Activated CD8-positive, alpha-beta T cell treated with anti-CD3 and anti-CD28 coated beads, Interleukin-2, amount 10 ng/mL, durations not matched to agents 7 days and 5 days (primary cell): ENCODE measurements at regions not wholly inside any gene's neighbourhood (a gene's known extent, or its start where the extent isn't known, plus 50 kb on each side); places are given as distances from the start of the nearest gene placed in this dataset.

Experiments
- ATAC-seq: fragments of 150-1000 bp; cut with Tn5 transposase; one replicate; pipeline ENCODE4 v1.10.0; 2021; ENCODE audit warnings: moderate library complexity
- CTCF ChIA-PET: fragments of 350-600 bp; sonication (Branson Sonifier 250); formaldehyde crosslinking; loops from one replicate; lab custom pipeline; 2021; ENCODE audit warnings: antibody characterized with exemption; lab: Charles Lee
- POLR2A ChIA-PET: fragments of 350-600 bp; sonication (Branson Sonifier 250); formaldehyde crosslinking; loops from one replicate; lab custom pipeline; 2021; ENCODE audit warnings: antibody characterized with exemption; lab: Charles Lee
- DNase-seq: peaks from one replicate; pipeline ENCODE4 v3.0.0-alpha.2; 2020
- H3K27ac Mint-ChIP-seq: one replicate; pipeline ENCODE4 v1.8.0; 2021; ENCODE audit warnings: mild to moderate bottlenecking, mixed read lengths
- H3K27me3 Mint-ChIP-seq: one replicate; pipeline ENCODE4 v1.8.0; 2021; ENCODE audit warnings: low read depth, mixed read lengths
- H3K36me3 Mint-ChIP-seq: one replicate; pipeline ENCODE4 v1.8.0; 2021; ENCODE audit warnings: low read depth, mixed read lengths
- H3K4me1 Mint-ChIP-seq: one replicate; pipeline ENCODE4 v1.8.0; 2021; ENCODE audit warnings: low read depth, mixed read lengths
- H3K4me3 Mint-ChIP-seq: one replicate; pipeline ENCODE4 v1.8.0; 2021; ENCODE audit warnings: mild to moderate bottlenecking, mixed read lengths
- H3K9me3 Mint-ChIP-seq: one replicate; pipeline ENCODE4 v1.8.0; 2022; ENCODE audit warnings: mixed read lengths; ENCODE audit not compliant: insufficient read depth

DNA sequence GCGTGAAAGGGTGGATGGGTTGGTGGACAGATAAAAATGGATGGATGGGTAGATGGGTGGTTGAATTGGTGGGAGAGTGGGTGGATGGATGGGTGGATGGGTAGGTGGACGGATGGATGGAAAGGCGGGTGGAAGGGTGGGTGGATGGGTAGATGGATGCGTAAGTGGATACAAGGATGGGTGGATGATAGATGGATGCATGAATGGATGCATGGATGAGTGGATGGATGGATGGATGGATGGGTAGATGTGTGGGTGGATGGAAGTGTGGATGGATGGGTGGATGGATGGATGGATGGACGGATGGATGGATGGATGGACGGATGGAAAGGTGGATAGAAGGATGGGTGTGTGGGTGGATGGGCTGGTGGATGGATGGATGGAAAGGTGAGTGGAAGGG lies 77.0 kb upstream of the GRK3 start:
- peaks cover 46% of the 10 kb centered on the region for H3K36me3 Mint-ChIP-seq
- POLR2A ChIA-PET: interaction anchor here (0.5 kb wide), 1 partner anchor 35 kb away, joined by 3 read pairs; no protein-coding TSS in a partner anchor
- no peaks in the 10 kb centered on the region for H3K27me3 Mint-ChIP-seq
- no peak overlapping the region for H3K27ac Mint-ChIP-seq
- ATAC-seq (no peak), DNase-seq (no peak)
- H3K4me1 Mint-ChIP-seq: peaks cover 30% of the 10 kb centered on the region
- H3K9me3 Mint-ChIP-seq: no peaks in the 10 kb centered on the region
- H3K4me3 Mint-ChIP-seq: no peak overlapping the region
- CTCF ChIA-PET: no interaction called here

DNA sequence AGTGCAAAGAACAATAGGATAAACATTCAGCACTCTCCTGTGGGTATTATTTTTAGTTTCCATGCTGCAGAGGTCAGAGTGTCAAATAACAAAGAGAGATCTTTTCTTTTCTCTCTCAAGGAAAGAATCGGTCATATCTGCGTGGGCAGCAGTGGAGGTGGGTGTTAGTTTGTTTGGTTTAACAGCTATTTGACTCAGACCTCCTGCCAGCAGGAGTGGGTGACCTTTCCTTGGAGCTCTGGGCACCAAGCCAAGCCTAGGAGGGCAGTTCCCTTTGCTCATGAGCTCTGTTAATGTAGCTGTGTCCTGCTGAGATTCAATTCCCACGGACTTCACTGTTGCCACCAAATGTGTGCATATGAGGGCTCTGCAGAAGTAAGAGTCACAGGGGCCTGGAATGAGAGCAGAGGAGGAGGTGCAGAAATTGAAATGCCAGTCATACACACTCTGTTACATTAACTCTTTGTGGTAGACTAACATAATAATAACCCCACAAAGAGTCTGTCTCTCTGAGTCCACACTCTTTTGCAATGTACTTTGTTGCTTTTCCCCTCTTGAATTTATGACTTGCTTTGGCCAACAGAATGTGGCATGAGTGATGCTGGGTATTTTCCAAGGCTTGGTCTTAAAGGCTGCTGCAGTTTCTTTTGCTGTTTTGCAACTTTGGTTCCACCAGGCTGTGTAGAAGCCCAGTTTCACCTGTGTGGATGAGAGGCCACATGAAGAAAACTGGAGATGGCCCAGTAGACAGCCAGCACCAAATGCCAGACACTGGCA lies 76.0 kb upstream of the GRK3 start:
- no peak for ATAC-seq

DNA sequence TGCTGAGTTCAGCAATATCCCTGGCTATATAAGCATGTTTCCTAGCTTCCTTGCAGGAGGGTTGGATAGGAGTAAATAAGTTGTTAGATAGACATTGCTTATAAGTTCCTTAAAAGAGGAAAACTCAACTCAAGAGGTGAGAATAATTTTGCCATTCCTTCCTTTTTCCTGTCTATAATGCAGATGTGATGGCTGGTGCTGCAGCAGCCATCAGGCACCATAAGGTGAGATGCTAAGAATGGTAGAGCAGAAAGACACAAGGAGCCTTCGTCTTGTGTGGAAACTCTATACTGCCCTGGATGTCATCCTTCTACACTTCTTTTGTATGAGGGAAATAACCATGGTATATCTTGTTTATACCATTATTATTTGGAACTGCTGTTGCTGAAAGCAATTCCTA lies 74.5 kb upstream of the GRK3 start:
- DNase-seq: no peak
- no peak for ATAC-seq
- Mint-ChIP-seq H3K4me3 (no peak overlapping the region), H3K4me1 (peaks cover 26% of the 10 kb centered on the region), H3K9me3 (no peaks in the 10 kb centered on the region), H3K27ac (no peak overlapping the region), H3K27me3 (no peaks in the 10 kb centered on the region), H3K36me3 (peaks cover 43% of the 10 kb centered on the region)
- ChIA-PET POLR2A (no interaction called here), CTCF (no interaction called here)

More for the DNA sequence above, 76.0 kb upstream of the GRK3 start:
- CTCF ChIA-PET: interaction anchor here (1.1 kb wide), 1 partner anchor 33 kb away, joined by 3 read pairs; no protein-coding TSS in a partner anchor
- H3K9me3 Mint-ChIP-seq: no peaks in the 10 kb centered on the region
- no peak for DNase-seq
- H3K4me1 Mint-ChIP-seq: peaks cover 30% of the 10 kb centered on the region
- no peaks in the 10 kb centered on the region for H3K27me3 Mint-ChIP-seq
- H3K27ac Mint-ChIP-seq: peak overlapping the region; percentile 14
- H3K36me3 Mint-ChIP-seq: peaks cover 45% of the 10 kb centered on the region
- POLR2A ChIA-PET: interaction anchor here (0.5 kb wide), 1 partner anchor 36 kb away, joined by 3 read pairs; no protein-coding TSS in a partner anchor
- H3K4me3 Mint-ChIP-seq: no peak overlapping the region

DNA sequence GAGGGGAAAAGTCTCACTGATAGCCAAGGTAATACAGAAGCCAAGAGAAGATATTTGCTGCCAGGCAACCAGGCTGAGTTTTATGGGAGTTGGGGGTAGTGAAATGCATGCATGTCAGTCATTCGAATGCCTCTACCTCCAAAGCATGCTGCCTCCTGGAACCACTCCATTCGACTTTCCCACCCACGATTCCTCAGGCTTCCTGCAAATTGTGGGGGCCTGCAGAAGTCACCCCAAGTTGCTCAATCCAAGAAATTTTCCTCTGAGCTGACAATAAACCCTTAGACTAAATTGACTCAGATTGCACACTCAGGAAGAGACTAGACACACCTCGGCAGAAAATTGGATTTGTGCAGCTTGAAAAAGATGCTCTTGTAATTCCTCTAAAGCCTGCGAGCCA lies 73.6 kb upstream of the GRK3 start:
- CTCF ChIA-PET: no interaction called here
- H3K36me3 Mint-ChIP-seq: peaks cover 33% of the 10 kb centered on the region
- no peak overlapping the region for H3K4me3 Mint-ChIP-seq

DNA sequence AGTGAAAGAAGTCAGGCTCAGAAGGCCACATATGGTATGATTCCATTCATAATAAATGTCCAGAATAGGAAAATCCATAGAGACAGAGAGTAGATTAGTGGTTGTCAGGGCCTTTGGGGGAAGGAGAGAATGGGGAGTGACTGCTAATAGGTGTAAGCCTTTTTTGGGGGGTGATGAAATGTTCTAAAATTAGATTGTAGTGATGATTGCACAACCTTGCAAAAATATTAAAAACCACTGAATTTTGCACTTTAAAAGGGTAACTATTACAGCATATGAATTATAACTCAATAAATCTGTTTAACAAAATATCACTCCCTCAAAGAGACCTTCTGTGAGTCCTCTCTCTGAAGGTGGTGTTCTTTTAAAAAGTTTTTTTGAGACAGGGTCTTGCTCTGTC lies 72.3 kb upstream of the GRK3 start:
- peaks cover 29% of the 10 kb centered on the region for H3K36me3 Mint-ChIP-seq
- H3K9me3 Mint-ChIP-seq: no peaks in the 10 kb centered on the region
- ChIA-PET POLR2A (no interaction called here), CTCF (no interaction called here)
- ATAC-seq: no peak
- DNase-seq: no peak
- no peak overlapping the region for H3K4me3 Mint-ChIP-seq
- no peaks in the 10 kb centered on the region for H3K27me3 Mint-ChIP-seq
- H3K4me1 Mint-ChIP-seq: peaks cover 9% of the 10 kb centered on the region
- no peak overlapping the region for H3K27ac Mint-ChIP-seq

More for the DNA sequence above, 73.6 kb upstream of the GRK3 start:
- POLR2A ChIA-PET: no interaction called here
- no peak for ATAC-seq
- DNase-seq: no peak
- Mint-ChIP-seq H3K4me1 (peaks cover 16% of the 10 kb centered on the region), H3K27ac (no peak overlapping the region), H3K27me3 (no peaks in the 10 kb centered on the region), H3K9me3 (no peaks in the 10 kb centered on the region)

DNA sequence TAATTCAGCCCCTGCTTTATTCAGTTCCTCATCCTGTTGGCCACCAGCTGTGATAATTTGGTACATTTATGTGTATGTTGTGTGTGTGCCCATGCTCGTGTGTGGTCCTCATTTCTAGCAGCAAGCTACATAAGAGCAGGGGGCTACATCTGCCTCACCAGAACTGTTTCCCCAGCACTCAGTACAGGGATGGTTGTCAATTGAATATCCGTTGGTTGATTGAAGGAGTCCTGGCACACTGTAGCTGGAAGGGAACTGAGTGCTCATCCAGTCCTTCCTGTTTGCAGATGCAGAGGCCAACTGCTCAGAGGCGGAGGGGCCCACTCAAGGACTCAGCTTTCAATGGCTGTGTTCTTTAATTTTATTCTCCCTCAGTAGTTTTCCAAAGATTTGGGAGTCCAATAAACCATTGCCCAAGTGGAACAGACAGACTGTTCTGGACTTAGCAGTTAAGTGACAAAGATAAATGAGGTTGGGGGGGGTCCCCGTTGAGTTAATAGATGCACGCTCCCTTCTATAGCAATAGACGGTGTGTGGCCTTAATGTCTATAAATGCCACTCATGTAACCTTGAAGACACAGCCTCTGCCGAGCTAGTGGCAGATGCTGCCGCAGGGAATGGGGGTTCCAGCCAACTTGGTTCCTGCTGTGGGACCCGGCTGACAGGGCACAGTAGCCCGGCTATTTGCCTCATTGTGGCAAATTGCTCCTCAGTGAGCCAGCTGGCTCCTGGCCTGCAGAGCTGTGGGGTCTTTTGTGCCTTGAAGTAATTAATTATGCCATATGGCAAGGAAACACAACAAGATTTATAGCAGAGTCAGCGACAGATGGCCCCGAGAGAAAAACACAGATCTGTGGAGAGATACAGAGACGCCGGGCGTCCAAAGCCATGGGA lies 71.4 kb upstream of the GRK3 start:
- no peaks in the 10 kb centered on the region for H3K27me3 Mint-ChIP-seq
- ChIA-PET CTCF (no interaction called here), POLR2A (no interaction called here)
- peaks cover 9% of the 10 kb centered on the region for H3K4me1 Mint-ChIP-seq
- DNase-seq (no peak), ATAC-seq (no peak)
- peaks cover 29% of the 10 kb centered on the region for H3K36me3 Mint-ChIP-seq
- H3K27ac Mint-ChIP-seq: no peak overlapping the region
- no peak overlapping the region for H3K4me3 Mint-ChIP-seq
- H3K9me3 Mint-ChIP-seq: no peaks in the 10 kb centered on the region

DNA sequence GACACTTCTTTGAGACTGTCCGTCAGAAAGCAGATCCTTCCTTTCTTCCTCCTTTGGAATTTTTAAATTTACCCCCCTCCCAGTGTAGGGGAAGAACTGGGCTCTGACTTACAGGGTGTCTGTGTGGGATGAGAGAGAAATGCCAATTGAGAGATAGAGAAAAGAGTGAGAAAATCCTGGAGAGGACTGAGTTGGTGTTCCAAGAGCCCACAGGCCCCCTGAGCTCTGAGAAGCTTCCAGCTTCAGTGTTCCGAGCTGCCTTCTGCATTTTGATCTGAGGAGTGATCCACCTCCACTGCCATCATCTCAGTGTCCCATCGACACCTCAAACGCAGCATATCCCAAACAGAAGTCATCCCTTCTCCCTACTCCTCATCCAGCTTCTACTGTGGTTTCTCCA lies 70.7 kb upstream of the GRK3 start:
- Mint-ChIP-seq H3K4me3 (no peak overlapping the region), H3K36me3 (peaks cover 29% of the 10 kb centered on the region), H3K27ac (no peak overlapping the region), H3K27me3 (no peaks in the 10 kb centered on the region), H3K9me3 (no peaks in the 10 kb centered on the region), H3K4me1 (peaks cover 9% of the 10 kb centered on the region)
- ATAC-seq (no peak), DNase-seq (no peak)
- ChIA-PET CTCF (no interaction called here), POLR2A (no interaction called here)

DNA sequence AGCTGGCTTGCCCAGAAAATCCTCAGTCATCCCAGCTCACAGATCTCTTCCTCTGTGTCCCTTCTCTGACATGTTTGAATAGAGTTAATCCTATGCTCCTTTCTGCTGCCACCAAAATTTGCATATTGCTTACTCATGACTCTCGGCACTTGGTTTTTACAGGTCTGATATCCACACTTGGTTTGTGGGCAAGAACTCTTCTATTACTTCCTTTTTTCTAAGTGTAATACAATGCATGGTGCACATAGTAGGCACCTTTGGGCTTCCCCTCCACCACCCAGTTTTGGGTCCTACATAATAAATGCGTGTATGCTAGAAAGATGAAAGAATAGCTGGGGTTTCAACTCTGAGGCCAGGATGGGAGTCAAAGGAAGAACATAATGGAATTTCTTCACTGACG lies 69.7 kb upstream of the GRK3 start:
- ChIA-PET CTCF (interaction anchor here (1.0 to 1.5 kb wide), 2 partner anchors 10 to 278 kb away, joined by 3 to 6 read pairs; no protein-coding TSS in a partner anchor), POLR2A (no interaction called here)
- H3K36me3 Mint-ChIP-seq: peaks cover 26% of the 10 kb centered on the region
- no peak overlapping the region for H3K27ac Mint-ChIP-seq
- peaks cover 9% of the 10 kb centered on the region for H3K4me1 Mint-ChIP-seq
- no peaks in the 10 kb centered on the region for H3K27me3 Mint-ChIP-seq
- H3K9me3 Mint-ChIP-seq: no peaks in the 10 kb centered on the region
- ATAC-seq (no peak), DNase-seq (no peak)
- H3K4me3 Mint-ChIP-seq: no peak overlapping the region

DNA sequence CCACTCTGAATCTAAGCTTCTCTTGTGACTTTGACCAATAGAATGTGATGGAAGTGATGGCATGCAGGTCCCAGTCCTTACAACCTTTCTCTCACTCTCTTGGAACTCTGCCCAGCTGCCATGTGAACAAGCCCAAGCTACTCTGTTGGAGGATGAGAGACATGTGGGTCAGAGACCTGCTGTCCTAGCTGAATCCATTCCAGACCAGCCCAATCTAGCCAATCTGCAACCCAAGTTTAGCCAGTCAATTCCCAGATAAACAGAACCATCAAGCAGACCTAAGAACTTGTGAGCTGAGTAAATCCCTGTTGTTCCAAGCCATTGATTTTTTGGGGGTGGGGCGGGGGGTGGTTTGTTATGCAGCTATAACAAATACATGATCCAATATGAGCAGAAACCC lies 69.2 kb upstream of the GRK3 start:
- Mint-ChIP-seq H3K36me3 (peaks cover 22% of the 10 kb centered on the region), H3K4me3 (no peak overlapping the region), H3K9me3 (no peaks in the 10 kb centered on the region), H3K27me3 (no peaks in the 10 kb centered on the region), H3K4me1 (peaks cover 9% of the 10 kb centered on the region), H3K27ac (no peak overlapping the region)
- POLR2A ChIA-PET: no interaction called here
- CTCF ChIA-PET: interaction anchor here (0.7 to 1.5 kb wide), 3 partner anchors 10 to 278 kb away, joined by 3 to 6 read pairs (median 3); no protein-coding TSS in a partner anchor
- ATAC-seq (no peak), DNase-seq (no peak)

DNA sequence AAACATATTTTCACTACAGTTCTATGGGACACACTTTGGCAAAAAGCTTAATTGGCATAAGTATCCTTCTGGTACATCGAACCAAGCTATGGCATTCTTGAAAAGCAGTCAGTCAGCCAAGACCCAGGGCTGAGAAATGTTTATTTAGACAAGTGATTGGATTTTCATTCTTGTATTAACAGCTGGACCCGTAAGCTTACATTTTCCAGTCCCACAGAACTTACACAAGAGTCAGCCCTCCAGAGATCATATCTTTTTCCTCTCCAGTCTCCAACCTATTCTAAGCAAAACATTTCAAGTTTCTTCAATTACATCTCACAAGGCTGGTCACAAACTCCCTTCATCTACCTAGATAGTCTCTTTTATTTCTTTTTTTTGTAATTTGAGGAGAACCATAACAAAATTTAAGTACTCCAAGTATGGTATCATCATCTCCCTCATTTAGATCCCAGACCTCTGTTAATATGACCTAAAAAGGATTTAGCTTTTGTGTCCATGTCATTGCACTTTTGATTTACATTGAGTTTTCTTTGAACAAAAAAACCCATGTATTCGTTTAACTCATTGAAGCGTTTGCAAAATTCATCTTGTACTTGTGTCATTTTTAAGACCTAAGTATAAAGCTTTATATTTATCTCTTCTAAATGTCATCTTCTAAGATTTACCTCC lies 67.9 kb upstream of the GRK3 start:
- no peaks in the 10 kb centered on the region for H3K9me3 Mint-ChIP-seq
- H3K27ac Mint-ChIP-seq: no peak overlapping the region
- no peak overlapping the region for H3K4me3 Mint-ChIP-seq
- H3K27me3 Mint-ChIP-seq: no peaks in the 10 kb centered on the region
- POLR2A ChIA-PET: interaction anchor here (1.0 kb wide), 1 partner anchor 12 kb away, joined by 4 read pairs; no protein-coding TSS in a partner anchor
- CTCF ChIA-PET: interaction anchor here (1.0 kb wide), 1 partner anchor 276 kb away, joined by 3 read pairs; no protein-coding TSS in a partner anchor
- peaks cover 9% of the 10 kb centered on the region for H3K4me1 Mint-ChIP-seq
- peaks cover 19% of the 10 kb centered on the region for H3K36me3 Mint-ChIP-seq
- DNase-seq (no peak), ATAC-seq (no peak)

DNA sequence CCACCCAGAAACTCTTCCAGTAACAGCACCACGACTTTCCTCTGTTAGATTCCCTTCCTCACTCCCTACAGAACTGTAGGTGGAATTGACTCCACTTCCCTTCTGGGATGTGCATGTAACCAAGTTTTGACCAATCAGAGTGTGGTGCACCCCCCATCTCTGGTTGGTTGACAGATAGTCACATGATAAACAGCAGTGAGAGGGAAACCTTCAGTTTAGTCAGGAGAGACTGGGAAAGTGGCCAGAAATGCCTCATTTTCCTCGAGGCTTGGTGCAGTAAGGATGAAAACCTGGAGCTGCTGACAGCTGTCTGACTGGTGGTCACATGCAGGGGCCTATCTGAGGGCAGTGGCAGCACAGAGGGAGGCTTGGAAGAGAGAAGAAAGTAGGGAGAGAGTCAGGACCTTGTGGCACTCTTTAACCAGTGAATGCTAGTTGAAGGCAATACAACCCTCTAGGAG lies 67.3 kb upstream of the GRK3 start:
- H3K9me3 Mint-ChIP-seq: no peaks in the 10 kb centered on the region
- no peak for DNase-seq
- H3K36me3 Mint-ChIP-seq: peaks cover 16% of the 10 kb centered on the region
- no peak overlapping the region for H3K4me3 Mint-ChIP-seq
- H3K4me1 Mint-ChIP-seq: peaks cover 9% of the 10 kb centered on the region
- ChIA-PET POLR2A (interaction anchor here (1.0 kb wide), 1 partner anchor 13 kb away, joined by 4 read pairs; no protein-coding TSS in a partner anchor), CTCF (interaction anchor here (1.0 kb wide), 1 partner anchor 276 kb away, joined by 3 read pairs; no protein-coding TSS in a partner anchor)
- no peak for ATAC-seq
- no peak overlapping the region for H3K27ac Mint-ChIP-seq
- H3K27me3 Mint-ChIP-seq: no peaks in the 10 kb centered on the region
